ENCODE measurements at regions not wholly inside any gene's neighbourhood (a gene's known extent, or its start where the extent isn't known, plus 50 kb on each side); places are given as distances from the start of the nearest gene placed in this dataset.

GRCh38 chr12:18165889-18166288, 75.9 kb upstream of the RERGL start:
- no peak for TF ChIP-seq CTCF (IDR thresholded peaks at IDR 0.05; ENCODE audit: control extremely low read depth, extremely low read depth, low read depth, missing control alignments)
- no peak for DNase-seq (ENCODE audit: extremely low spot score)
- ChIA-PET POLR2A (no interaction called here), CTCF (no interaction called here)

GRCh38 chr12:18165422-18165871, 75.5 kb upstream of the RERGL start:
- POLR2A ChIA-PET = no interaction called here

GRCh38 chr12:18160901-18161300, 70.9 kb upstream of the RERGL start:
- CTCF ChIA-PET = no interaction called here

More at GRCh38 chr12:18165422-18165871, 75.5 kb upstream of the RERGL start:
- CTCF ChIA-PET = no interaction called here
- no peak for TF ChIP-seq CTCF (IDR thresholded peaks at IDR 0.05; ENCODE audit: control extremely low read depth, extremely low read depth, low read depth, missing control alignments)
- peak; percentile 18 for DNase-seq (ENCODE audit: extremely low spot score)

GRCh38 chr12:18158774-18159557, 69.0 kb upstream of the RERGL start:
- peak; percentile 65 for TF ChIP-seq CTCF (IDR thresholded peaks at IDR 0.05; ENCODE audit: control extremely low read depth, extremely low read depth, low read depth, missing control alignments)
- ChIA-PET CTCF (interaction anchor here (1.0 to 2.0 kb wide), 5 partner anchors 8 to 66 kb away, joined by 3 to 11 read pairs (median 3); no protein-coding TSS in a partner anchor), POLR2A (no interaction called here)
- DNase-seq (ENCODE audit: extremely low spot score) = peak; percentile 3

More at GRCh38 chr12:18160901-18161300, 70.9 kb upstream of the RERGL start:
- POLR2A ChIA-PET = no interaction called here
- no peak for DNase-seq (ENCODE audit: extremely low spot score)
- TF ChIP-seq CTCF (IDR thresholded peaks at IDR 0.05; ENCODE audit: control extremely low read depth, extremely low read depth, low read depth, missing control alignments) = no peak

- no peak for DNase-seq (ENCODE audit: extremely low spot score)
- TF ChIP-seq CTCF (IDR thresholded peaks at IDR 0.05; ENCODE audit: control extremely low read depth, extremely low read depth, low read depth, missing control alignments) = no peak
- ChIA-PET CTCF (no interaction called here), POLR2A (no interaction called here)
These were observed 63.8 kb upstream of the RERGL start for GRCh38 chr12:18153826-18154225.

GRCh38 chr12:18151036-18151435, 61.0 kb upstream of the RERGL start:
- POLR2A ChIA-PET = interaction anchor here (0.5 kb wide), 1 partner anchor 119 kb away, joined by 3 read pairs; no protein-coding TSS in a partner anchor
- CTCF ChIA-PET = interaction anchor here (0.9 to 2.4 kb wide), 5 partner anchors 9 to 19 kb away, joined by 3 to 11 read pairs (median 3); no protein-coding TSS in a partner anchor
- DNase-seq (ENCODE audit: extremely low spot score) = no peak
- no peak for TF ChIP-seq CTCF (IDR thresholded peaks at IDR 0.05; ENCODE audit: control extremely low read depth, extremely low read depth, low read depth, missing control alignments)

All from GM10248 (cell line).